Tongue (tissue), 1 donor: ENCODE measurements at regions not wholly inside any gene's neighbourhood (a gene's known extent, or its start where the extent isn't known, plus 50 kb on each side); places are given as distances from the start of the nearest gene placed in this dataset.

Experiments
- DNase-seq: peaks from one replicate; pipeline ENCODE4 v3.0.0-alpha.2; 2015

GRCh38 chr18:38619129-38619528 is 1053.5 kb upstream of the CELF4 start:
- no peak for DNase-seq

GRCh38 chr18:38616306-38616705 is 1050.7 kb upstream of the CELF4 start:
- peak; percentile 8 for DNase-seq

GRCh38 chr18:38612904-38613303 is 1047.3 kb upstream of the CELF4 start:
- DNase-seq = no peak

- peak; percentile 26 for DNase-seq
Observed at GRCh38 chr18:38611036-38611964, 1045.7 kb upstream of the CELF4 start.

GRCh38 chr18:38606841-38607240 is 1041.2 kb upstream of the CELF4 start:
- DNase-seq = no peak

- no peak for DNase-seq
Observed at GRCh38 chr18:38602341-38602740, 1036.7 kb upstream of the CELF4 start.

GRCh38 chr18:38587571-38587970 is 1022.0 kb upstream of the CELF4 start:
- DNase-seq = no peak

GRCh38 chr18:38586327-38586726 is 1020.7 kb upstream of the CELF4 start:
- DNase-seq = no peak

GRCh38 chr18:38579764-38580163 is 1014.2 kb upstream of the CELF4 start:
- no peak for DNase-seq

GRCh38 chr18:38576916-38577315 is 1011.3 kb upstream of the CELF4 start:
- no peak for DNase-seq

GRCh38 chr18:38576349-38576748 is 1010.8 kb upstream of the CELF4 start:
- no peak for DNase-seq

- no peak for DNase-seq
Observed at GRCh38 chr18:38575648-38576047, 1010.0 kb upstream of the CELF4 start.

GRCh38 chr18:38575023-38575422 is 1009.4 kb upstream of the CELF4 start:
- DNase-seq = no peak

GRCh38 chr18:38572554-38573111 is 1007.0 kb upstream of the CELF4 start:
- DNase-seq = no peak

GRCh38 chr18:38571651-38572050 is 1006.1 kb upstream of the CELF4 start:
- no peak for DNase-seq

GRCh38 chr18:38565513-38565912 is 999.9 kb upstream of the CELF4 start:
- DNase-seq = no peak

- DNase-seq = no peak
Observed at GRCh38 chr18:38563396-38563980, 997.9 kb upstream of the CELF4 start.

- peak; percentile 24 for DNase-seq
Observed at GRCh38 chr18:38557006-38557405, 991.4 kb upstream of the CELF4 start.

- no peak for DNase-seq
Observed at GRCh38 chr18:38552732-38553321, 987.2 kb upstream of the CELF4 start.

- DNase-seq = peak; percentile 33
Observed at GRCh38 chr18:38551881-38552280, 986.3 kb upstream of the CELF4 start.

- DNase-seq = no peak
Observed at GRCh38 chr18:38545071-38545470, 979.5 kb upstream of the CELF4 start.

- peak; percentile 18 for DNase-seq
Observed at GRCh38 chr18:38539856-38540255, 974.3 kb upstream of the CELF4 start.

GRCh38 chr18:38539371-38539770 is 973.8 kb upstream of the CELF4 start:
- DNase-seq = no peak
